ENCODE measurements at regions not wholly inside any gene's neighbourhood (a gene's known extent, or its start where the extent isn't known, plus 50 kb on each side); places are given as distances from the start of the nearest gene placed in this dataset.

DNA sequence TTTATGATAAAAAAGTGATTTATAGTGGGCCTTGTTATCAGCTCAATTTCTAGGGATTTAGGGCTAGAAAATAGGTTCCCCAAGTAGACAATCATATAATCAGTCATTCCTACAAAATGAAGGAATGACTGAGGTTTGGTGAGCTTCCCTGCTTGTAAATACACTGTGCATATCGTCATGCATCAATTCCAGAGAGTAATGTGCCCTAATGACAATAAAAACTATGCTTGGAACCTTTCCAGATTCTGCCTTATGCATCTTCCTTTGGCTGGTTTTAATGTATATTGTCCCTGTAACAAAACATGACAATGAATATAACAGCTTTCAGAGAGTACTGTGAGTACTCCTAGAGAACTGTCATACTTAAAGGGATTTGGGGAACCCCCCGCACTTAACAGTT, 1310.9 kb downstream of the PCDH7 start:
- no peak overlapping the region for H3K4me3 ChIP-seq
- H3K9me3 ChIP-seq (ENCODE audit: low read depth), result no peaks in the 10 kb centered on the region
- peaks cover 3% of the 10 kb centered on the region for H3K4me1 ChIP-seq (ENCODE audit: low read depth)
- no peaks in the 10 kb centered on the region for H3K36me3 ChIP-seq
- H3K27me3 ChIP-seq, result peaks cover 12% of the 10 kb centered on the region
- TF ChIP-seq, protein P1, sequence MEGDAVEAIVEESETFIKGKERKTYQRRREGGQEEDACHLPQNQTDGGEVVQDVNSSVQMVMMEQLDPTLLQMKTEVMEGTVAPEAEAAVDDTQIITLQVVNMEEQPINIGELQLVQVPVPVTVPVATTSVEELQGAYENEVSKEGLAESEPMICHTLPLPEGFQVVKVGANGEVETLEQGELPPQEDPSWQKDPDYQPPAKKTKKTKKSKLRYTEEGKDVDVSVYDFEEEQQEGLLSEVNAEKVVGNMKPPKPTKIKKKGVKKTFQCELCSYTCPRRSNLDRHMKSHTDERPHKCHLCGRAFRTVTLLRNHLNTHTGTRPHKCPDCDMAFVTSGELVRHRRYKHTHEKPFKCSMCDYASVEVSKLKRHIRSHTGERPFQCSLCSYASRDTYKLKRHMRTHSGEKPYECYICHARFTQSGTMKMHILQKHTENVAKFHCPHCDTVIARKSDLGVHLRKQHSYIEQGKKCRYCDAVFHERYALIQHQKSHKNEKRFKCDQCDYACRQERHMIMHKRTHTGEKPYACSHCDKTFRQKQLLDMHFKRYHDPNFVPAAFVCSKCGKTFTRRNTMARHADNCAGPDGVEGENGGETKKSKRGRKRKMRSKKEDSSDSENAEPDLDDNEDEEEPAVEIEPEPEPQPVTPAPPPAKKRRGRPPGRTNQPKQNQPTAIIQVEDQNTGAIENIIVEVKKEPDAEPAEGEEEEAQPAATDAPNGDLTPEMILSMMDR (IDR thresholded peaks at IDR 0.05; ENCODE audit: low read depth, low read length), result no peak
- DNase-seq (ENCODE audit: low read depth in 1 of 2, low spot score in 1 of 2), result no peak
- no peak overlapping the region for H3K27ac ChIP-seq

DNA sequence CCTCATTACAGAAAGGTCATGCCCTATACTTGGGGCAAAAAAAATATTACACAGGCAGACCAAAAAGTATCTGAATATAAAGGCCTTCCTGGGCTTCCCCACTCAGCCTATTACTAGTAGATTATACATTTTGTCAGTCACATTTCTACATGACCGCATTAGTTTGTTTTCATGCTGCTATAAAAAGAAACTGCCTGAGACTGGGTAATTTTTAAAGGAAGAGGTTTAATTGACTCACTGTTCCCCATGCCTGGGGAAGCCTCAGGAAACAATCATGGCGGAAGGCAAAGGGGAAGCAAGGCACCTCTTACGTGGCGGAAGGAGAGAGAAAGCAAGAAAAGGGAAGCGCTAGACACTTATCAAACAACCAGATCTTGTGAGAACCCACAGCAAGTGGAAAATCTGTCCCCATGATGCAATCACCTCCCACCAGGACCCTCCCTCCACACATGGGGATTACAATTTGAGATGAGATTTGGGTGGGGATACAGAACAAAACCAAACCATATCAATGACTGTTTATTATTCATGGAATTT, 1312.0 kb downstream of the PCDH7 start:
- no peaks in the 10 kb centered on the region for H3K9me3 ChIP-seq (ENCODE audit: low read depth)
- H3K27ac ChIP-seq, result no peak overlapping the region
- peaks cover 22% of the 10 kb centered on the region for H3K27me3 ChIP-seq
- no peaks in the 10 kb centered on the region for H3K4me1 ChIP-seq (ENCODE audit: low read depth)
- TF ChIP-seq, protein P1 (IDR thresholded peaks at IDR 0.05; ENCODE audit: low read depth, low read length), result no peak
- H3K36me3 ChIP-seq, result no peaks in the 10 kb centered on the region
- DNase-seq (ENCODE audit: low read depth in 1 of 2, low spot score in 1 of 2), result no peak
- H3K4me3 ChIP-seq, result no peak overlapping the region

- Histone ChIP-seq H3K27me3 (peaks cover 22% of the 10 kb centered on the region), H3K9me3 (ENCODE audit: low read depth) (no peaks in the 10 kb centered on the region), H3K27ac (no peak overlapping the region), H3K4me3 (no peak overlapping the region), H3K36me3 (no peaks in the 10 kb centered on the region), H3K4me1 (ENCODE audit: low read depth) (no peaks in the 10 kb centered on the region)
- TF ChIP-seq, protein P1 (IDR thresholded peaks at IDR 0.05; ENCODE audit: low read depth, low read length), result no peak
- no peak for DNase-seq (ENCODE audit: low read depth in 1 of 2, low spot score in 1 of 2)
Measured at GRCh38 chr4:32037399-32037798, 1317.2 kb downstream of the PCDH7 start.

DNA sequence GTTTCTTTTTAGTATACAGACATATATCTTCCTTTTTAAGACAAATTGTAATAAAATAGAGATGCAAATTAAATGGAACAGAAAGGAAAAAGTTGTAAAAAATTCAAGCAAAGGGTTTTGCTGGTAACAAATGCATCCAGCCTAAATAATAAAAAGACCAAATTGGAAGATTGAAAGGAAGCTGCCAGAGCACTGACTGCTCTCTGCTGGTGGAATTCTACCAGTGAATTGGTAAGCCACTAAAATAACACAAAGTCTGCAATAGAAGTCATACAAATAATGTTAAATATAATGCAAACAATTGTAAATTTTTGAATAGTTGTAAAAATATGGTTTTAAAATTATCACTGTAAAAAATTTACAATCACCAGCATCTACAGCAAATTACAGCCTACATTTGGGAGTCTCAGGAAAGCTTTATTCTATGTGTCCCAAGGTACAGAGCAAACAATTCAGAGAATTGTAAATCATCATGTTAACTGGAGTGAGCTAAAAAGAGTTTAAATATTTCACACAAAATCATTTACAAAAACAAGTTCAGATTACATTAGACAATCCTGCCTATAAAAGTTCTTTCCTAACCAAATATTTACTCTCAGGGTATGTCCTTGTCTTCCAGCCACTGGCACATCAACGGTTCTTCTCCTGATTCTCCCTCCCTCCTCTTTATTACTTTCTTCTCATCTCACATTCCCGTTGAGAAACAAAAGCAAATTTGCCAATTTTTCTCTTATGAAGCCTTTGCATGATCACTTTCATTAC, 1322.5 kb downstream of the PCDH7 start:
- no peak overlapping the region for H3K27ac ChIP-seq
- H3K27me3 ChIP-seq, result no peaks in the 10 kb centered on the region
- H3K4me1 ChIP-seq (ENCODE audit: low read depth), result no peaks in the 10 kb centered on the region
- H3K36me3 ChIP-seq, result no peaks in the 10 kb centered on the region
- no peaks in the 10 kb centered on the region for H3K9me3 ChIP-seq (ENCODE audit: low read depth)
- DNase-seq (ENCODE audit: low read depth in 1 of 2, low spot score in 1 of 2), result no peak
- TF ChIP-seq, protein P1 (IDR thresholded peaks at IDR 0.05; ENCODE audit: low read depth, low read length), result no peak
- no peak overlapping the region for H3K4me3 ChIP-seq

- H3K4me1 ChIP-seq (ENCODE audit: low read depth), result no peaks in the 10 kb centered on the region
- DNase-seq (ENCODE audit: low read depth in 1 of 2, low spot score in 1 of 2), result no peak
- H3K27ac ChIP-seq, result no peak overlapping the region
- TF ChIP-seq, protein P1 (IDR thresholded peaks at IDR 0.05; ENCODE audit: low read depth, low read length), result no peak
- H3K27me3 ChIP-seq, result no peaks in the 10 kb centered on the region
- no peaks in the 10 kb centered on the region for H3K9me3 ChIP-seq (ENCODE audit: low read depth)
- H3K36me3 ChIP-seq, result no peaks in the 10 kb centered on the region
- no peak overlapping the region for H3K4me3 ChIP-seq
Measured at GRCh38 chr4:32043248-32043633, 1323.1 kb downstream of the PCDH7 start.
